SK-N-SH (cell line): ENCODE measurements at regions not wholly inside any gene's neighbourhood (a gene's known extent, or its start where the extent isn't known, plus 50 kb on each side); places are given as distances from the start of the nearest gene placed in this dataset.

ENCODE experiments used
- CTCF ChIA-PET: fragments of 300-600, 350-600 bp; formaldehyde crosslinking; extraction: SDS; loops from one replicate; lab custom pipeline; 2021; lab: Yijun Ruan, JAX
- POLR2A ChIA-PET: fragments of 350-600 bp; sonication (Branson Sonifier 250); formaldehyde crosslinking; extraction: SDS; loops from one replicate; lab custom pipeline; 2020; ENCODE audit warnings: antibody characterized with exemption, inconsistent platforms; lab: Yijun Ruan, JAX
- DNase-seq: peaks from one replicate; pipeline ENCODE4 v3.0.0; 2012
- H2AFZ ChIP-seq: fragments of 200-600 bp; sonication (generic); 2 replicates; pipeline ENCODE4 v1.8.1; 2016; ENCODE audit warnings: antibody characterized with exemption, mild to moderate bottlenecking, low read depth
- H3F3A ChIP-seq: fragments of 200-600 bp; sonication (generic); replicated peaks from 2 replicates; pipeline ENCODE3; 2016; ENCODE audit warnings: antibody characterized with exemption, mild to moderate bottlenecking; ENCODE audit not compliant: insufficient read depth
- H3K27ac ChIP-seq, 2 experiments: fragments of 200-500 bp in 1 of 2; fragments of 200-600 bp in 1 of 2; sonication (Bioruptor generic) in 1 of 2; sonication (generic), shearing (Covaris generic) in 1 of 2; 2 replicates each; pipeline versions ENCODE4 v1.5.1 to v1.6.1; 2014 to 2016; ENCODE audit warnings: low read depth in 2 of 2, inconsistent platforms in 1 of 2, low read length in 1 of 2, mild to moderate bottlenecking in 1 of 2, mixed read lengths in 1 of 2
- H3K27me3 ChIP-seq: fragments of 200-600 bp; sonication (generic), shearing (Covaris generic); 2 replicates; pipeline ENCODE4 v1.6.1; 2016; ENCODE audit warnings: mixed run types; ENCODE audit not compliant: insufficient read depth
- H3K36me3 ChIP-seq, 2 experiments: fragments of 200-500 bp in 1 of 2; fragments of 200-600 bp in 1 of 2; sonication (Bioruptor generic) in 1 of 2; sonication (generic) in 1 of 2; replicated peaks in 1 of 2; 2 replicates each; pipeline versions ENCODE3 to v1.5.1; 2014 to 2016; ENCODE audit warnings: low read length in 1 of 2, mild to moderate bottlenecking in 1 of 2; ENCODE audit not compliant: insufficient read depth in 2 of 2, control insufficient read depth in 1 of 2
- H3K4me1 ChIP-seq, 2 experiments: fragments of 200-500 bp in 1 of 2; fragments of 200-600 bp in 1 of 2; sonication (Bioruptor generic) in 1 of 2; sonication (generic), shearing (Covaris generic) in 1 of 2; 2 replicates each; pipeline versions ENCODE4 v1.5.1 to v1.6.1; 2014 to 2016; ENCODE audit warnings: low read depth in 1 of 2, low read length in 1 of 2, mixed run types in 1 of 2; ENCODE audit not compliant: insufficient read depth in 2 of 2, control insufficient read depth in 1 of 2
- H3K4me2 ChIP-seq: fragments of 200-600 bp; sonication (generic), shearing (Covaris generic); 2 replicates; pipeline ENCODE4 v1.6.1; 2017; ENCODE audit warnings: mixed run types
- H3K4me3 ChIP-seq, 2 experiments: fragments of 200-500 bp in 1 of 2; fragments of 200-600 bp in 1 of 2; sonication (Bioruptor generic) in 1 of 2; sonication (generic), shearing (Covaris generic) in 1 of 2; 2 replicates each; pipeline versions ENCODE4 v1.5.1 to v1.8.1; 2014 to 2016; ENCODE audit warnings: low read depth in 2 of 2, inconsistent platforms in 1 of 2, low read length in 1 of 2, mild to moderate bottlenecking in 1 of 2, mixed read lengths in 1 of 2, moderate library complexity in 1 of 2
- H3K79me2 ChIP-seq: fragments of 200-600 bp; sonication (generic); 2 replicates; pipeline ENCODE4 v1.8.1; 2017; ENCODE audit warnings: mild to moderate bottlenecking; ENCODE audit not compliant: insufficient read depth
- H3K9ac ChIP-seq: fragments of 200-600 bp; sonication (generic); 2 replicates; pipeline ENCODE4 v1.6.1; 2017; ENCODE audit warnings: mixed run types
- H3K9me2 ChIP-seq: fragments of 200-600 bp; sonication (generic); 2 replicates; pipeline ENCODE4 v1.6.1; 2017; ENCODE audit warnings: mixed run types
- H3K9me3 ChIP-seq: fragments of 200-600 bp; sonication (generic); 2 replicates; pipeline ENCODE4 v1.6.1; 2017; ENCODE audit warnings: mixed run types, mild to moderate bottlenecking, moderate library complexity
- H4K20me1 ChIP-seq: fragments of 200-600 bp; sonication (generic); 2 replicates; pipeline ENCODE4 v1.6.1; 2017; ENCODE audit warnings: mild to moderate bottlenecking, mixed run types; ENCODE audit not compliant: insufficient read depth
- ELF1 ChIP-seq: IDR thresholded peaks from 2 replicates; pipeline ENCODE4 v1.4.0; 2012
- EZH2phosphoT487 ChIP-seq: fragments of 200-600 bp; sonication (generic); IDR thresholded peaks from 2 replicates; pipeline ENCODE4 v1.6.1; 2017; ENCODE audit warnings: low read depth, mixed run types, mild to moderate bottlenecking, antibody characterized with exemption, moderate library complexity, borderline replicate concordance
- GABPA ChIP-seq: IDR thresholded peaks from 2 replicates; pipeline ENCODE4 v1.4.0; 2012; ENCODE audit warnings: low read depth, mild to moderate bottlenecking
- JUND ChIP-seq: IDR thresholded peaks from 2 replicates; pipeline ENCODE4 v1.4.0; 2012
- MAX ChIP-seq: IDR thresholded peaks from 2 replicates; pipeline ENCODE4 v1.4.0; 2012; ENCODE audit warnings: low read depth
- NRF1 ChIP-seq: IDR thresholded peaks from 2 replicates; pipeline ENCODE4 v1.6.1; 2012; ENCODE audit warnings: low read depth, mild to moderate bottlenecking, low read length
- RAD21 ChIP-seq: IDR thresholded peaks from 2 replicates; pipeline ENCODE4 v1.6.1; 2012; ENCODE audit warnings: mild to moderate bottlenecking, low read length
- RXRA ChIP-seq: IDR thresholded peaks from 2 replicates; pipeline ENCODE4 v1.4.0; 2012; ENCODE audit warnings: low read depth, mild to moderate bottlenecking, borderline replicate concordance
- SMC3 ChIP-seq: IDR thresholded peaks from 2 replicates; pipeline ENCODE4 v1.6.1; 2012; ENCODE audit warnings: low read depth, low read length, improper control_type of control experiment
- TCF12 ChIP-seq: IDR thresholded peaks from 2 replicates; pipeline ENCODE4 v1.4.0; 2012
- WGBS: methylation state at CpG from one replicate; pipeline ENCODE4 v1.1.6; 2017; ENCODE audit warnings: low lambda C conversion rate; 5-methylcytosine and 5-hydroxymethylcytosine counted together
- TF ChIP-seq, protein P1 (sequence below): fragments of 150-350 bp; IDR thresholded peaks from 2 replicates; pipeline ENCODE4 v1.6.1; 2016; ENCODE audit warnings: mild to moderate bottlenecking, low read depth, low read length

- TF ChIP-seq, protein P1, sequence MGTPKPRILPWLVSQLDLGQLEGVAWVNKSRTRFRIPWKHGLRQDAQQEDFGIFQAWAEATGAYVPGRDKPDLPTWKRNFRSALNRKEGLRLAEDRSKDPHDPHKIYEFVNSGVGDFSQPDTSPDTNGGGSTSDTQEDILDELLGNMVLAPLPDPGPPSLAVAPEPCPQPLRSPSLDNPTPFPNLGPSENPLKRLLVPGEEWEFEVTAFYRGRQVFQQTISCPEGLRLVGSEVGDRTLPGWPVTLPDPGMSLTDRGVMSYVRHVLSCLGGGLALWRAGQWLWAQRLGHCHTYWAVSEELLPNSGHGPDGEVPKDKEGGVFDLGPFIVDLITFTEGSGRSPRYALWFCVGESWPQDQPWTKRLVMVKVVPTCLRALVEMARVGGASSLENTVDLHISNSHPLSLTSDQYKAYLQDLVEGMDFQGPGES: no peak
Measured at GRCh38 chrX:44071070-44071645, 98.0 kb upstream of the NDP start (continued).

- no peaks in the 10 kb centered on the region for H4K20me1 ChIP-seq
- no peak for DNase-seq
- H3K36me3 ChIP-seq: no peaks in the 10 kb centered on the region
- no peak overlapping the region for H2AFZ ChIP-seq
- H3K9me3 ChIP-seq: no peaks in the 10 kb centered on the region
- no peak overlapping the region for H3K4me2 ChIP-seq
- H3K9me2 ChIP-seq: no peaks in the 10 kb centered on the region
- 39% methylated on average over 2 of the region's 2 CpGs for WGBS
- no peak overlapping the region for H3K27ac ChIP-seq
- H3F3A ChIP-seq: no peaks in the 10 kb centered on the region
- no peak for TF ChIP-seq MAX
- TF ChIP-seq NRF1: no peak
- no peak overlapping the region for H3K9ac ChIP-seq
- H3K27me3 ChIP-seq: no peaks in the 10 kb centered on the region
- H3K79me2 ChIP-seq: no peaks in the 10 kb centered on the region
- no peaks in the 10 kb centered on the region for H3K4me1 ChIP-seq
- no peak overlapping the region for H3K4me3 ChIP-seq
- ChIA-PET POLR2A (no interaction called here), CTCF (interaction anchor here (0.9 kb wide), 1 partner anchor 23 kb away, joined by 3 read pairs; no protein-coding TSS in a partner anchor)
Measured at GRCh38 chrX:44068043-44068442, 94.9 kb upstream of the NDP start.

DNA sequence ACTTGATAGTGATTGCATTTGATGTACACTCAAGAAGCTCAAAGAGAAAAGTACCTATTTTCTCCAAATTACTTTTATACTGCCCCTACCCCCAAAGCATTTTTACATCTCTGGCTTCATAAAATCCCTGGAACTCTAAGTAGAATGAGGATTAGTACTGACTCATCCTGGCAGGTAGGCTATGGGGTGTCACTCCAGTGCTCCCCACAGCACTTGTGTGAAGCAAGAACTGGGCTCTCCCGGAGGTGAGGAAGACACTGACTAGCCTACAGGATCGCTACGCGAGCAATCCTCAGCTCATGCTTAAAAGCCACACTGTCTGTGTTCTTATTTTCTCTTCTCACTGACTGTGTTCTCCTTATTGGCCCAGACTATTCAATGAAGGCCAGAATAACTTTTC is 90.4 kb upstream of the NDP start:
- Histone ChIP-seq H3K9me3 (no peaks in the 10 kb centered on the region), H2AFZ (no peak overlapping the region), H3K36me3 (no peaks in the 10 kb centered on the region), H3K27me3 (no peaks in the 10 kb centered on the region), H3K4me3 (no peak overlapping the region), H3K79me2 (no peaks in the 10 kb centered on the region), H3K9ac (no peak overlapping the region), H3K9me2 (no peaks in the 10 kb centered on the region), H3K4me1 (no peaks in the 10 kb centered on the region; a peak in 1 of 4 replicates), H3F3A (no peaks in the 10 kb centered on the region), H3K4me2 (no peak overlapping the region), H4K20me1 (no peaks in the 10 kb centered on the region), H3K27ac (no peak overlapping the region)
- DNase-seq: no peak
- 66% methylated on average over 4 of the region's 4 CpGs for WGBS
- POLR2A ChIA-PET: no interaction called here
- CTCF ChIA-PET: no interaction called here
- no peak for TF ChIP-seq NRF1
- TF ChIP-seq EZH2phosphoT487: no peak
- TF ChIP-seq RXRA: no peak
- no peak for TF ChIP-seq TCF12
- TF ChIP-seq JUND: no peak
- no peak for TF ChIP-seq RAD21
- TF ChIP-seq GABPA: no peak

- Histone ChIP-seq H3K4me1 (no peaks in the 10 kb centered on the region; a peak in 1 of 4 replicates), H3K27ac (no peak overlapping the region), H3K9me2 (no peaks in the 10 kb centered on the region), H3K79me2 (no peaks in the 10 kb centered on the region), H3K9me3 (no peaks in the 10 kb centered on the region), H3K27me3 (no peaks in the 10 kb centered on the region)
- 11% methylated on average over 3 of the region's 3 CpGs for WGBS
- TF ChIP-seq JUND (peak; percentile 7; the same call in 1 of the 2 replicates), ELF1 (no peak), SMC3 (no peak)
- TF ChIP-seq, all 33 proteins: peak for 1
- H3K9ac ChIP-seq: no peak overlapping the region
- no peaks in the 10 kb centered on the region for H4K20me1 ChIP-seq
- no peak overlapping the region for H3K4me2 ChIP-seq
- no peaks in the 10 kb centered on the region for H3F3A ChIP-seq
- no peak overlapping the region for H3K4me3 ChIP-seq
- DNase-seq: no peak
- POLR2A ChIA-PET: no interaction called here
- no peaks in the 10 kb centered on the region for H3K36me3 ChIP-seq
- CTCF ChIA-PET: no interaction called here
- no peak overlapping the region for H2AFZ ChIP-seq
Measured at GRCh38 chrX:44062840-44063239, 89.7 kb upstream of the NDP start.
